ENCODE measurements at regions not wholly inside any gene's neighbourhood (a gene's known extent, or its start where the extent isn't known, plus 50 kb on each side); places are given as distances from the start of the nearest gene placed in this dataset.

DNA sequence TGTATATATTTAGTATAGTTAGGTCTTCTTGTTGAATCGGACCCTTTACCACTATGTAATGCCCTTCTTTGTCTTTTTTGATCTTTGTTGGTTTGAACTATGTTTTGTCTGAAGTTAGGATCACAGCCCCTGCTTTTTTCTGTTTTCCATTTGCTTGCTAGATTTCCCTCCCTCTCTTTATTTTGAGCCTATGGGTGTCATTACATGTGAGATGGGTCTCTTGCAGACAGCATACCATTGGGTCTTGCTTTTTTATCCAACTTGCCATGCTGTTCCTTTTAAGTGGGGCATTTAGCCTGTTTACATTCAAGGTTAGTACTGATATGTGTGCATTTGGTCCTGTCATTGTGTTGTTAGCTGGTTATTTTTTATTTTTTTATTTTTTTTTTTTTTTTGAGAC lies 224.6 kb downstream of the INSC start:
- H3K4me3 ChIP-seq = no peak overlapping the region
- no peaks in the 10 kb centered on the region for H3K36me3 ChIP-seq
- TF ChIP-seq POLR2A (IDR thresholded peaks at IDR 0.05) = no peak
- TF ChIP-seq, protein P1, sequence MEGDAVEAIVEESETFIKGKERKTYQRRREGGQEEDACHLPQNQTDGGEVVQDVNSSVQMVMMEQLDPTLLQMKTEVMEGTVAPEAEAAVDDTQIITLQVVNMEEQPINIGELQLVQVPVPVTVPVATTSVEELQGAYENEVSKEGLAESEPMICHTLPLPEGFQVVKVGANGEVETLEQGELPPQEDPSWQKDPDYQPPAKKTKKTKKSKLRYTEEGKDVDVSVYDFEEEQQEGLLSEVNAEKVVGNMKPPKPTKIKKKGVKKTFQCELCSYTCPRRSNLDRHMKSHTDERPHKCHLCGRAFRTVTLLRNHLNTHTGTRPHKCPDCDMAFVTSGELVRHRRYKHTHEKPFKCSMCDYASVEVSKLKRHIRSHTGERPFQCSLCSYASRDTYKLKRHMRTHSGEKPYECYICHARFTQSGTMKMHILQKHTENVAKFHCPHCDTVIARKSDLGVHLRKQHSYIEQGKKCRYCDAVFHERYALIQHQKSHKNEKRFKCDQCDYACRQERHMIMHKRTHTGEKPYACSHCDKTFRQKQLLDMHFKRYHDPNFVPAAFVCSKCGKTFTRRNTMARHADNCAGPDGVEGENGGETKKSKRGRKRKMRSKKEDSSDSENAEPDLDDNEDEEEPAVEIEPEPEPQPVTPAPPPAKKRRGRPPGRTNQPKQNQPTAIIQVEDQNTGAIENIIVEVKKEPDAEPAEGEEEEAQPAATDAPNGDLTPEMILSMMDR (IDR thresholded peaks at IDR 0.05) = no peak
- no peaks in the 10 kb centered on the region for H3K4me1 ChIP-seq
- H3K27ac ChIP-seq = no peak overlapping the region
- H3K9me3 ChIP-seq = no peaks in the 10 kb centered on the region
- intact Hi-C loops (cut with DNase I; ENCODE audit: low total_unique reads) = no loop called here
- no peak for DNase-seq
- peaks cover 0 to 3% of the 10 kb centered on the region in 2 donors for H3K27me3 ChIP-seq

DNA sequence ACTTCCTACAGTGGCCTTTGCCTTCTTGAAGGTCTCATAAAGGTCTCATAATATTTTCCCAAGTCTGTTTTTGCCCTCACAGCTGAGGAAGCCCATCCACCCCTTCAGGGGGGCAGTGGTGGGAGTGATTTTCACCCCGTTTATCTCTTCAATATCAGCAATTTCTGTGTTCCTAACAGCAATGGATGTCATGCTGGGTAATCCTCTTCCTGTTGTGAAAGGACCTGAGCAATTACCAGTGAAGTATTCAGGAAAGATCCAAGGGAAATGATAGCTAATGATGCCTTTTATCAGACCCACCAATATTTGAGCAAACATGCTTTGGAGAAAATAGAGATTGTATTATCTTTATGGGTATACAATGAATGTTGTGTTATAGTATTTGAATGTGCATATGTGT lies 226.9 kb downstream of the INSC start:
- Histone ChIP-seq H3K27ac (no peak overlapping the region), H3K36me3 (no peaks in the 10 kb centered on the region), H3K4me1 (no peaks in the 10 kb centered on the region), H3K4me3 (no peak overlapping the region), H3K27me3 (no peaks in the 10 kb centered on the region), H3K9me3 (no peaks in the 10 kb centered on the region)
- no peak for DNase-seq
- intact Hi-C loops (cut with DNase I; ENCODE audit: low total_unique reads) = no loop called here
- TF ChIP-seq, protein P1 (IDR thresholded peaks at IDR 0.05) = no peak
- TF ChIP-seq POLR2A (IDR thresholded peaks at IDR 0.05) = no peak

DNA sequence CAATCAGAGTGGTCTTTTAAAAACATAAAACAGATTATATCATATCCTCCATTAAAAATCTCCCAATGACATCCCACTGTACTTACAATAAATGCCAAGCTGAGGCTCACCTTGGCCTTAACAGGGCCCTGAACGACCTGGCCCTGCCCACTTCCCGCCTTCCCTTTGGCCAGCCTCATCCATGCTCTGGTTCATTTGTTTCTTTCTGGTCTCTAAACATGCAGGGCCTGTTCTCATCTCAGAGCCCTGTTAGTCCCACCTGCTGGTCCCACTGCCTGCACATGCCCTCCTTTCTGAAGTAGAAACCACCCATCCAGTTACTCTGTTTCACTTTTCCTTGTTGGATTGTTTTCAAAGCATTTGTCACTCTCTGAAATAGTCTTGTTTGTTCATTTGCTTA lies 227.4 kb downstream of the INSC start:
- intact Hi-C loops (cut with DNase I; ENCODE audit: low total_unique reads) = no loop called here
- TF ChIP-seq, protein P1 (IDR thresholded peaks at IDR 0.05) = no peak
- TF ChIP-seq POLR2A (IDR thresholded peaks at IDR 0.05) = no peak
- no peaks in the 10 kb centered on the region for H3K36me3 ChIP-seq
- no peaks in the 10 kb centered on the region for H3K9me3 ChIP-seq
- no peak overlapping the region for H3K27ac ChIP-seq
- no peaks in the 10 kb centered on the region for H3K4me1 ChIP-seq
- no peak for DNase-seq
- no peak overlapping the region for H3K4me3 ChIP-seq
- no peaks in the 10 kb centered on the region for H3K27me3 ChIP-seq

DNA sequence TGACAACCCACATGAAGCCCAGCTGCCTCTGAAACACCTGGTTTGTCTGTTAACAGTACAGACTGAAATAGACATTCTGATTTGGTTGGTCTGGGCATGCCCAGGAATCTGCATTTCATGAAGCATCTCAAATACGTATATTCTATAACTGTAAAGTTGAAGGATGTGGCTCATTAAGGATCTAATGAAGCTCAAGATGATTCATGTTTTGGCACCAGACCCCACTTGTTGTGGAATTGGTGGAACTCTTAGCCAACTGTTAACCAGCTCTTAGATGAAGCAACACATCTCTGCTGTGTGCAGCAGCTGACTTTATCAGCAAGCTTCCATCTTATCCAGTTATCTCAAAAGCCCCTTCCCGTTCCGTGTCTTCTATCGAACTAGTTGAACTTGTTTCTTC lies 232.2 kb downstream of the INSC start:
- H3K4me1 ChIP-seq = no peaks in the 10 kb centered on the region
- intact Hi-C loops (cut with DNase I; ENCODE audit: low total_unique reads) = no loop called here
- peaks cover 0 to 3% of the 10 kb centered on the region in 2 donors for H3K27me3 ChIP-seq
- H3K27ac ChIP-seq = no peak overlapping the region
- no peaks in the 10 kb centered on the region for H3K9me3 ChIP-seq
- H3K4me3 ChIP-seq = no peak overlapping the region
- DNase-seq = no peak
- no peaks in the 10 kb centered on the region for H3K36me3 ChIP-seq
- no peak for TF ChIP-seq POLR2A (IDR thresholded peaks at IDR 0.05)
- TF ChIP-seq, protein P1 (IDR thresholded peaks at IDR 0.05) = no peak

GRCh38 chr11:15347969-15348734 lies 233.4 kb downstream of the INSC start:
- no peaks in the 10 kb centered on the region for H3K9me3 ChIP-seq
- intact Hi-C loops (cut with DNase I; ENCODE audit: low total_unique reads) = no loop called here
- DNase-seq = no peak
- H3K27me3 ChIP-seq = peaks cover 0 to 3% of the 10 kb centered on the region in 2 donors
- H3K4me3 ChIP-seq = no peak overlapping the region
- H3K36me3 ChIP-seq = no peaks in the 10 kb centered on the region
- H3K27ac ChIP-seq = no peak overlapping the region
- H3K4me1 ChIP-seq = no peaks in the 10 kb centered on the region
- TF ChIP-seq, protein P1 (IDR thresholded peaks at IDR 0.05) = no peak
- TF ChIP-seq POLR2A (IDR thresholded peaks at IDR 0.05) = no peak

All from uterus (tissue), 3 donors.